OCI-LY7 (cell line): ENCODE measurements at regions not wholly inside any gene's neighbourhood (a gene's known extent, or its start where the extent isn't known, plus 50 kb on each side); places are given as distances from the start of the nearest gene placed in this dataset.

Experiments used
- BruUV-seq: library from RNA; stranded (reverse); fragments of 400-500 nt; replicated peaks from 2 replicates; lab custom pipeline; 2021; lab: Mats Ljungman, UMichigan
- CTCF ChIA-PET: fragments of 300-600 bp; sonication (Branson Sonifier 250); formaldehyde crosslinking; loops from one replicate; lab custom pipeline; 2022; ENCODE audit warnings: antibody characterized with exemption; ENCODE audit not compliant: unreplicated experiment; lab: Charles Lee
- POLR2A ChIA-PET: fragments of 300-600 bp; sonication (Branson Sonifier 250); formaldehyde crosslinking; loops from one replicate; lab custom pipeline; 2022; ENCODE audit warnings: antibody characterized with exemption; lab: Charles Lee
- DNase-seq: peaks from one replicate; pipeline ENCODE4 v3.0.0-alpha.2; 2015; ENCODE audit warnings: low spot score
- H2AFZ ChIP-seq: fragments of 200-600 bp; sonication (generic), shearing (Covaris generic); 2 replicates; pipeline ENCODE4 v1.6.1; 2014; ENCODE audit warnings: mild to moderate bottlenecking, antibody characterized with exemption, low read length, moderate library complexity
- H3K27ac ChIP-seq: fragments of 200-600 bp; sonication (generic); 2 replicates; pipeline ENCODE4 v1.5.1; 2014; ENCODE audit warnings: mixed run types, low read depth, mild to moderate bottlenecking, moderate library complexity, low read length, inconsistent platforms; ENCODE audit not compliant: poor library complexity, severe bottlenecking
- H3K36me3 ChIP-seq: fragments of 200-600 bp; sonication (generic); 2 replicates; pipeline ENCODE4 v1.6.1; 2014; ENCODE audit warnings: mild to moderate bottlenecking, antibody characterized with exemption, low read length, moderate library complexity, mixed read lengths; ENCODE audit not compliant: insufficient read depth
- H3K4me1 ChIP-seq: fragments of 200-600 bp; sonication (generic); 2 replicates; pipeline ENCODE4 v1.5.1; 2014; ENCODE audit warnings: mild to moderate bottlenecking, low read length; ENCODE audit not compliant: insufficient read depth, poor library complexity, severe bottlenecking
- H3K4me2 ChIP-seq: fragments of 200-600 bp; sonication (generic); 2 replicates; pipeline ENCODE4 v1.6.1; 2014; ENCODE audit warnings: mild to moderate bottlenecking, low read length
- H3K4me3 ChIP-seq: fragments of 200-600 bp; sonication (generic); 2 replicates; pipeline ENCODE4 v1.5.1; 2014; ENCODE audit warnings: mild to moderate bottlenecking, low read depth, low read length; ENCODE audit not compliant: poor library complexity, severe bottlenecking
- H3K79me2 ChIP-seq: fragments of 200-600 bp; sonication (generic); 2 replicates; pipeline ENCODE4 v1.6.1; 2016; ENCODE audit warnings: low read depth, mild to moderate bottlenecking, low read length, moderate library complexity, mixed read lengths; ENCODE audit not compliant: insufficient read depth
- H3K9me2 ChIP-seq: fragments of 200-600 bp; sonication (generic); 2 replicates; pipeline ENCODE4 v1.6.1; 2016; ENCODE audit warnings: mild to moderate bottlenecking, low read length, mixed read lengths; ENCODE audit not compliant: insufficient read depth
- H3K9me3 ChIP-seq: fragments of 200-600 bp; sonication (generic); 2 replicates; pipeline ENCODE4 v1.6.1; 2014; ENCODE audit warnings: mild to moderate bottlenecking, mixed run types, low read length, mixed read lengths
- H4K20me1 ChIP-seq: fragments of 200-600 bp; sonication (generic); 2 replicates; pipeline ENCODE4 v1.6.1; 2014; ENCODE audit warnings: mild to moderate bottlenecking, antibody characterized with exemption, low read length, moderate library complexity, mixed read lengths; ENCODE audit not compliant: insufficient read depth
- CTCF ChIP-seq: fragments of 200-600 bp; sonication (generic); conservative IDR thresholded peaks from 2 replicates; pipeline ENCODE4 v1.5.1; 2014; ENCODE audit warnings: mild to moderate bottlenecking, antibody characterized with exemption, low read length, moderate library complexity, mixed read lengths
- EZH2phosphoT487 ChIP-seq: fragments of 200-600 bp; sonication (generic); IDR thresholded peaks from 2 replicates; pipeline ENCODE4 v1.6.1; 2018; ENCODE audit warnings: low read depth, borderline replicate concordance, mild to moderate bottlenecking, mixed run types, antibody characterized with exemption, low read length, moderate library complexity, mixed read lengths
- intact Hi-C: fragments of 100-400 bp; cut with micrococcal nuclease; formaldehyde crosslinking; loops from one replicate; pipeline ENCODE4 v1.10.0; 2022; ENCODE audit not compliant: unreplicated experiment

GRCh38 chr12:90393652-90394051, 561.3 kb downstream of the CCER1 start:
- ChIA-PET POLR2A (interaction anchor here (0.6 to 2.1 kb wide), 5 partner anchors 15 to 857 kb away, joined by 3 to 11 read pairs (median 3); no protein-coding TSS in a partner anchor), CTCF (interaction anchor here (0.6 kb wide), 1 partner anchor 345 kb away, joined by 3 read pairs; no protein-coding TSS in a partner anchor)
- Histone ChIP-seq H3K27ac (no peak overlapping the region), H3K4me3 (no peak overlapping the region), H3K36me3 (no peaks in the 10 kb centered on the region), H2AFZ (no peak overlapping the region), H3K4me1 (no peaks in the 10 kb centered on the region), H3K9me2 (no peaks in the 10 kb centered on the region), H3K79me2 (no peaks in the 10 kb centered on the region), H4K20me1 (no peaks in the 10 kb centered on the region), H3K4me2 (no peak overlapping the region), H3K9me3 (no peaks in the 10 kb centered on the region)
- no TSS peak for BruUV-seq
- intact Hi-C loops: no loop called here
- no peak for DNase-seq
- TF ChIP-seq CTCF (no peak), EZH2phosphoT487 (no peak)

- no peak for TF ChIP-seq CTCF
- no peak for TF ChIP-seq EZH2phosphoT487
- H2AFZ ChIP-seq: no peak overlapping the region
Observed at GRCh38 chr12:90393089-90393488, 561.9 kb downstream of the CCER1 start.

GRCh38 chr12:90390947-90391346, 564.0 kb downstream of the CCER1 start:
- Histone ChIP-seq H3K36me3 (no peaks in the 10 kb centered on the region), H3K4me2 (no peak overlapping the region), H4K20me1 (no peaks in the 10 kb centered on the region), H3K4me3 (no peak overlapping the region), H3K9me3 (no peaks in the 10 kb centered on the region), H3K4me1 (no peaks in the 10 kb centered on the region), H2AFZ (no peak overlapping the region), H3K27ac (no peak overlapping the region), H3K79me2 (no peaks in the 10 kb centered on the region), H3K9me2 (no peaks in the 10 kb centered on the region)
- POLR2A ChIA-PET: interaction anchor here (0.7 kb wide), 1 partner anchor 252 kb away, joined by 4 read pairs; no protein-coding TSS in a partner anchor
- intact Hi-C loops: no loop called here
- no peak for TF ChIP-seq EZH2phosphoT487
- TF ChIP-seq CTCF: no peak
- CTCF ChIA-PET: no interaction called here
- no TSS peak for BruUV-seq
- DNase-seq: no peak

More at GRCh38 chr12:90393089-90393488, 561.9 kb downstream of the CCER1 start:
- DNase-seq: no peak
- H3K4me2 ChIP-seq: no peak overlapping the region
- H3K4me3 ChIP-seq: no peak overlapping the region
- CTCF ChIA-PET: no interaction called here
- intact Hi-C loops: no loop called here
- no peaks in the 10 kb centered on the region for H3K4me1 ChIP-seq
- H3K9me2 ChIP-seq: no peaks in the 10 kb centered on the region
- no peak overlapping the region for H3K27ac ChIP-seq
- H3K36me3 ChIP-seq: no peaks in the 10 kb centered on the region
- H4K20me1 ChIP-seq: no peaks in the 10 kb centered on the region
- POLR2A ChIA-PET: interaction anchor here (2.1 kb wide), 1 partner anchor 15 kb away, joined by 11 read pairs; no protein-coding TSS in a partner anchor
- H3K79me2 ChIP-seq: no peaks in the 10 kb centered on the region
- BruUV-seq: no TSS peak
- no peaks in the 10 kb centered on the region for H3K9me3 ChIP-seq
